KG1 (cell line): ENCODE measurements at regions not wholly inside any gene's neighbourhood (a gene's known extent, or its start where the extent isn't known, plus 50 kb on each side); places are given as distances from the start of the nearest gene placed in this dataset.
"Not testable (repeated sequence)": the region's sequence is repeated elsewhere in the genome, so short reads cannot be mapped to it uniquely, and the experiment has no call there.

Source experiments
- DNase-seq: peaks from one replicate; lab custom pipeline; 2025; lab: John Stamatoyannopoulos, UW

- no peak for DNase-seq
Measured at GRCh38 chr5:104016646-104017045, 454.1 kb upstream of the NUDT12 start.

GRCh38 chr5:104015765-104016164, 453.2 kb upstream of the NUDT12 start:
- no peak for DNase-seq

GRCh38 chr5:104002783-104003182, 440.2 kb upstream of the NUDT12 start:
- not testable (repeated sequence) for DNase-seq

GRCh38 chr5:104001136-104001535, 438.5 kb upstream of the NUDT12 start:
- DNase-seq: no peak

- no peak for DNase-seq
Measured at GRCh38 chr5:103993031-103993430, 430.4 kb upstream of the NUDT12 start.

- DNase-seq: no peak
Measured at GRCh38 chr5:103990064-103990463, 427.5 kb upstream of the NUDT12 start.

- no peak for DNase-seq
Measured at GRCh38 chr5:103981592-103981991, 419.0 kb upstream of the NUDT12 start.

GRCh38 chr5:103973669-103974068, 411.1 kb upstream of the NUDT12 start:
- no peak for DNase-seq

- DNase-seq: not testable (repeated sequence)
Measured at GRCh38 chr5:103966295-103966694, 403.7 kb upstream of the NUDT12 start.

- no peak for DNase-seq
Measured at GRCh38 chr5:103962023-103962422, 399.4 kb upstream of the NUDT12 start.

- DNase-seq: no peak
Measured at GRCh38 chr5:103953601-103954382, 391.2 kb upstream of the NUDT12 start.

GRCh38 chr5:103951776-103952175, 389.2 kb upstream of the NUDT12 start:
- DNase-seq: no peak

GRCh38 chr5:103943230-103943629, 380.6 kb upstream of the NUDT12 start:
- no peak for DNase-seq

GRCh38 chr5:103942587-103943186, 380.1 kb upstream of the NUDT12 start:
- DNase-seq: no peak

GRCh38 chr5:103941596-103941995, 379.0 kb upstream of the NUDT12 start:
- no peak for DNase-seq

GRCh38 chr5:103938146-103938695, 375.6 kb upstream of the NUDT12 start:
- no peak for DNase-seq

GRCh38 chr5:103929338-103930013, 366.9 kb upstream of the NUDT12 start:
- no peak for DNase-seq

- no peak for DNase-seq
Measured at GRCh38 chr5:103927739-103928138, 365.1 kb upstream of the NUDT12 start.

- no peak for DNase-seq
Measured at GRCh38 chr5:103923616-103924168, 361.1 kb upstream of the NUDT12 start.

- no peak for DNase-seq
Measured at GRCh38 chr5:103919506-103919905, 356.9 kb upstream of the NUDT12 start.

GRCh38 chr5:103918668-103919367, 356.2 kb upstream of the NUDT12 start:
- DNase-seq: no peak

- no peak for DNase-seq
Measured at GRCh38 chr5:103915081-103915480, 352.5 kb upstream of the NUDT12 start.
